Epidermal melanocyte (primary cell): ENCODE measurements at regions not wholly inside any gene's neighbourhood (a gene's known extent, or its start where the extent isn't known, plus 50 kb on each side); places are given as distances from the start of the nearest gene placed in this dataset.

Experiments
- DNase-seq: peaks from one replicate; pipeline ENCODE4 v3.0.0; 2011; ENCODE audit warnings: low spot score; ENCODE audit not compliant: insufficient read length

GRCh38 chr2:150716186-150716585 lies 228.7 kb upstream of the RND3 start:
- DNase-seq, result no peak

- no peak for DNase-seq
These were observed 228.0 kb upstream of the RND3 start for GRCh38 chr2:150715501-150715900.

- DNase-seq, result no peak
These were observed 223.4 kb upstream of the RND3 start for GRCh38 chr2:150710916-150711315.

- DNase-seq, result no peak
These were observed 222.6 kb upstream of the RND3 start for GRCh38 chr2:150710041-150710440.

- no peak for DNase-seq
These were observed 219.1 kb upstream of the RND3 start for GRCh38 chr2:150706561-150706960.

- DNase-seq, result no peak
These were observed 218.3 kb upstream of the RND3 start for GRCh38 chr2:150705767-150706166.

- DNase-seq, result no peak
These were observed 217.9 kb upstream of the RND3 start for GRCh38 chr2:150705357-150705756.

- DNase-seq, result no peak
These were observed 215.3 kb upstream of the RND3 start for GRCh38 chr2:150702791-150703190.

- DNase-seq, result no peak
These were observed 213.5 kb upstream of the RND3 start for GRCh38 chr2:150700666-150701580.

GRCh38 chr2:150699218-150699617 lies 211.8 kb upstream of the RND3 start:
- DNase-seq, result no peak

GRCh38 chr2:150698016-150698661 lies 210.7 kb upstream of the RND3 start:
- peak; percentile 51 for DNase-seq

GRCh38 chr2:150697596-150697995 lies 210.1 kb upstream of the RND3 start:
- no peak for DNase-seq

- DNase-seq, result no peak
These were observed 208.1 kb upstream of the RND3 start for GRCh38 chr2:150695451-150696135.

- DNase-seq, result no peak
These were observed 206.1 kb upstream of the RND3 start for GRCh38 chr2:150693556-150693955.

GRCh38 chr2:150690870-150691269 lies 203.4 kb upstream of the RND3 start:
- DNase-seq, result no peak

- no peak for DNase-seq
These were observed 202.8 kb upstream of the RND3 start for GRCh38 chr2:150690261-150690660.

- DNase-seq, result no peak
These were observed 202.1 kb upstream of the RND3 start for GRCh38 chr2:150689590-150689989.

GRCh38 chr2:150688016-150688415 lies 200.5 kb upstream of the RND3 start:
- no peak for DNase-seq

GRCh38 chr2:150686391-150686790 lies 198.9 kb upstream of the RND3 start:
- DNase-seq, result no peak

- no peak for DNase-seq
These were observed 193.8 kb upstream of the RND3 start for GRCh38 chr2:150681120-150681804.

GRCh38 chr2:150679456-150680120 lies 192.1 kb upstream of the RND3 start:
- no peak for DNase-seq
